ENCODE measurements at regions not wholly inside any gene's neighbourhood (a gene's known extent, or its start where the extent isn't known, plus 50 kb on each side); places are given as distances from the start of the nearest gene placed in this dataset.

DNA sequence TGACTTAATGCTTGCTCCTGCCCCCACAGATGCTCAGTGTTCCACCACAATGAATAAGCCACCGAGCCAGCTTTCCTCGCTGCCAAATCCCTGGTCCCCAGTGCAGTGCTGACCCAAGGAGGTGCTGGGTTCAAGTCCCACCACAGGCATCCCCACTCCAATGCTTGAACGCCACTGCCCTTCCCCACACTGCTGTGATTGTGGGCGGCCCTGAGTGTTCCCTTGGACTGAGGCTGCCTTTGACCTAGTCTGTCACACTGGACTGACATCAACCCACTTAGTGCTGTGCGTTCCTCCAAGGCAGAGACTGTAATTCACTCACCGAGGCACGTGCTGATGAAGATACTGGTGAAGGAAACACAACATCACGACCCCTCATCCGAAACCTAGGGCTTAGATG is 83.4 kb upstream of the TMCC3 start:
- no peak overlapping the region for H3K4me3 ChIP-seq (ENCODE audit: low read length)
- TF ChIP-seq, protein P1, sequence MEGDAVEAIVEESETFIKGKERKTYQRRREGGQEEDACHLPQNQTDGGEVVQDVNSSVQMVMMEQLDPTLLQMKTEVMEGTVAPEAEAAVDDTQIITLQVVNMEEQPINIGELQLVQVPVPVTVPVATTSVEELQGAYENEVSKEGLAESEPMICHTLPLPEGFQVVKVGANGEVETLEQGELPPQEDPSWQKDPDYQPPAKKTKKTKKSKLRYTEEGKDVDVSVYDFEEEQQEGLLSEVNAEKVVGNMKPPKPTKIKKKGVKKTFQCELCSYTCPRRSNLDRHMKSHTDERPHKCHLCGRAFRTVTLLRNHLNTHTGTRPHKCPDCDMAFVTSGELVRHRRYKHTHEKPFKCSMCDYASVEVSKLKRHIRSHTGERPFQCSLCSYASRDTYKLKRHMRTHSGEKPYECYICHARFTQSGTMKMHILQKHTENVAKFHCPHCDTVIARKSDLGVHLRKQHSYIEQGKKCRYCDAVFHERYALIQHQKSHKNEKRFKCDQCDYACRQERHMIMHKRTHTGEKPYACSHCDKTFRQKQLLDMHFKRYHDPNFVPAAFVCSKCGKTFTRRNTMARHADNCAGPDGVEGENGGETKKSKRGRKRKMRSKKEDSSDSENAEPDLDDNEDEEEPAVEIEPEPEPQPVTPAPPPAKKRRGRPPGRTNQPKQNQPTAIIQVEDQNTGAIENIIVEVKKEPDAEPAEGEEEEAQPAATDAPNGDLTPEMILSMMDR (IDR thresholded peaks at IDR 0.05; ENCODE audit: insufficient read depth, low read depth, low read length, missing control alignments): no peak
- DNase-seq (ENCODE audit: low read depth): no peak

DNA sequence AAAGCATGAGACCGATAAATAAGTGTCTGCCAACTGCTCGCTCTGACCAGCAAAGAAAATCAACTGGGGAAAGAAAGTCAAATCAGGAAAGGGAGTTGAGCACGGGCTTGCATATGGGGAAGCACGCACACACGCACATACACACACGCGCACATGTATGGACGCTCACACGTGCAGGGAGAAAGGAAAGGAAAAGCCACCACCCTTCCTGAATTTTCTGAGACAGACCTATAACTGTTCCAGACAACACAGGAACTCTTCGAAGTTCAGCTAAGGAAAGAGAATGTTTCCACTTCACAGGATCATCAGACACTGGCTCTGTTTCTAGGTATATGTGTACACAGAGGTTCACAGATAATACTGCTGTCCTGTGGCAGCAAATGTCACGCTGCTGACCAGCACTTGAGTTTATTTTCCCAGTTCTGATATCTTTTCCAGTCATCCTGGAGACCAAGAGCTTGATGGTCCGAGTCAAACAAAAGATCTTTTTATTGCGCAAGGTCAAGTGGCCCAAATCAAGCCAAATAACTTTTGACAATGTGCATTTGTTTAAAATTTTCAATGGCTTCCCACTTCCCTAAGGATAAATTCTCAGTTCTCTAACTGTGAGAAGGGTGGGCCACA is 82.1 kb upstream of the TMCC3 start:
- no peak for DNase-seq (ENCODE audit: low read depth)
- no peak overlapping the region for H3K4me3 ChIP-seq (ENCODE audit: low read length)
- TF ChIP-seq, protein P1 (IDR thresholded peaks at IDR 0.05; ENCODE audit: insufficient read depth, low read depth, low read length, missing control alignments): no peak

DNA sequence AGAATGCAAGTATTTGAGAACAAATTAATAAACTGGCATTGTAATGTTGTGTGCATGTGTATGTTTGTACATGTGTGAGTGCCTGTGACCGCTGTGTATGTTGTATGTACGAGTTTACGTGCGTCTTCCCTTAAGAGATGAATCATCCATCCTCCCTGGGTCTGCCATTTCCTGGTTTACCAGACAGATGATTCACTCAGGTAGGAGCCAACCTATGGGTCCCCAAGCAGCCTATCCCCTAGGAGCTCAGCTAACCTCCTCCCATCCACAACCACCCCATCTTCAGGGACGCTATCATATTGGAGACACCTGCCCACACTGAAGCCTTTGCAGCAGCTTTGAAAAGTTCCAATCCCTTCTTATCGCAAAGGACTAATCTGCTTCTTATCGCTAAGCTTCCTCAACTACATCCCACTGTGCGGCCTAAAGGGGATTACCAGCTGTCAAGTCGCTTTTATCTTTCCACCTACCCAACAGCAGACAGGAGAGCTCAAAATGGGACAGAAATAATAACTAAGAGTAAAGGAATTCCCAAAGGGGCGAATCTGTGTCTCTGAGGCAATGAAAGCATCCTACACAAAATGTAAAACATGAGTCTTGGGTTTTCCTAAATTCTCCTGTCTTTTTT is 81.5 kb upstream of the TMCC3 start:
- H3K4me3 ChIP-seq (ENCODE audit: low read length): no peak overlapping the region
- TF ChIP-seq, protein P1 (IDR thresholded peaks at IDR 0.05; ENCODE audit: insufficient read depth, low read depth, low read length, missing control alignments): no peak
- peak; percentile 89 for DNase-seq (ENCODE audit: low read depth)

DNA sequence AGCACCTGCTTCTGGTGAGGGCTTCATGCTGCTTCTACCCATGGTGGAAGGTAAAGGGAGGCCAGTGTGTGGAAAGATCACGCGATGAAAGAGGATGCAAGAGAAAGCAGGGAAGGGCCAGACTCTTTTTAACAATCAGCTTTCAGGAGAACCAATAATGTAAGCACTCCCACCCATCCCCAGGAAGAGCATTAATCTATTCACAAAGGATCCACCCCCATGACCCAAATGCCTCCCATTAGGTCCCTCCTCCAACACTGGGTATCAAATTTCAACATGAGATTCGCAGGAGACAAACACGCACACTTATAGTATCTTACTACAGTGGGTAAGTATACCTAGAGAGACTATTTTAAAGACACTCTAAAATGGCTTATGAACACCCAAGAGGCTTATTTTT is 80.5 kb upstream of the TMCC3 start:
- DNase-seq (ENCODE audit: low read depth): no peak
- TF ChIP-seq, protein P1 (IDR thresholded peaks at IDR 0.05; ENCODE audit: insufficient read depth, low read depth, low read length, missing control alignments): no peak
- no peak overlapping the region for H3K4me3 ChIP-seq (ENCODE audit: low read length)

DNA sequence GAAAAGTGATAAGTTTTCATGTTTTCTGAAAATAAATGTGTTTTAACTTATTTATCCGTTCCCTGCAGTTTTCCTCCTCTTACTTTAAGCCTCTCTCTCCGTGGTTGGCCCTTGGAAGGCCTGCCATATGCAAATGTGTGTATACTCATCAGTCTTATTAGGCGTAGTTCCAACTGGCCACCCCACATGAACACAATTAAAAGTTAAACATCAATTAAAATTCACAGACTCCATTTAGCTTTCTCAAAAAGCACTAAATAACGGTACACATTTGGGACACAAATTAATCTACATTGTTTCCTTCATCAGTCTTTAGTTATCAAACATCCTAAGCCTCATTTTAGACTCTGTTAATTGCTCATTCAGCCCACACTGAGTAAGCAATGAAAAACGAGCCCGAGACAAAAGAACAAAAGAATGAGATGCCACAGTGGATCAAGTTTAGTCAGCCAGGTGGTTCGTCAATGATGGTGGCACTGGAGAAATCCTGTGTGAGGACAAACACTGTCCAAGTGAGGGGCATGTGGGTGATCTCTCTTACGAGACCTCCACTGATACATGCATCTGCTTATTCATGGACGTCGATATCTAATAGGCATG is 76.0 kb upstream of the TMCC3 start:
- no peak overlapping the region for H3K4me3 ChIP-seq (ENCODE audit: low read length)
- TF ChIP-seq, protein P1 (IDR thresholded peaks at IDR 0.05; ENCODE audit: insufficient read depth, low read depth, low read length, missing control alignments): no peak
- DNase-seq (ENCODE audit: low read depth): no peak

DNA sequence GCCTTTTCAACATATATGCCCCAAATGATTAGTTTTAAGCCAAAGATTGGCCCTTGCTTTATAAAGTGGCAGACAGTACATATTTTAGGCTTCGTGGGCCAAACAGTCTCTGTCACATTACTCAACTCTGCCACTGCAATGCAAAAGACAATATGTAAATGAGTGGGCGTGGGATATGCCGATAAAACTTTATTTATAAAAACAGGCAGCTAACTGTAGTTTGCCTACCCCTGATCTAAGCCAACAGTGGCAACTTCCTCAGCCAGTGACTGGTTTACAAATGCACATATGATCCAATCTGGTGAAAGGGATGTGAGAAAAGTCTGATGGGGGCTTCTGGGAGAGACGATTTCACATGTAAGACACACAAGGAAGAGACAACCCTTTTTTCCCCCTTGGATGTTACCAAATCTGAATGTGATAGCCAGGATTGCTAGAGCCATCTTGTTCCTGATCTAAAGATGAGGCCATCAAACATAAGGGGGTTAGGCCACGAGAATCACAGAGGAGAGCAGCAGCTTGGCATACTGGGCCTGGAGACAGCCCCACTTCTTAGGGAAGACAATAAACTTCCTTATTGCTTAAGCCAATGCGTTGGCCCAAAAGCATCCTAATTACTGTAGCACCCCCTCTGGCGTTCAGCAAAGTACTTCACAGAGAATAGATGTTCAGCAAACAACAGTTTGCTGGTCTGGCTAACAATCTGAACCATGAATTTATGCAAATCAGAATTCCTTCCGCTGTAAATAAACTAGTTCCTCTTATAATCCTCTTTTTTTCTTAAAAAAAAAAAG is 75.2 kb upstream of the TMCC3 start:
- peak; percentile 88 for DNase-seq (ENCODE audit: low read depth)
- TF ChIP-seq, protein P1 (IDR thresholded peaks at IDR 0.05; ENCODE audit: insufficient read depth, low read depth, low read length, missing control alignments): peak; percentile 75
- H3K4me3 ChIP-seq (ENCODE audit: low read length): no peak overlapping the region
